ENCODE measurements at regions not wholly inside any gene's neighbourhood (a gene's known extent, or its start where the extent isn't known, plus 50 kb on each side); places are given as distances from the start of the nearest gene placed in this dataset.
A peak's percentile ranks its signal among the peaks of the same experiment; 100 is the strongest.
"Not testable (repeated sequence)": the region's sequence is repeated elsewhere in the genome, so short reads cannot be mapped to it uniquely, and the experiment has no call there.

GRCh38 chr18:60892441-60892840, 440.8 kb upstream of the CDH20 start:
- DNase-seq (ENCODE audit: low read depth, low spot score) = no peak

GRCh38 chr18:60892855-60893254, 440.4 kb upstream of the CDH20 start:
- DNase-seq (ENCODE audit: low read depth, low spot score) = no peak

- no peak for DNase-seq (ENCODE audit: low read depth, low spot score)
Measured at GRCh38 chr18:60893355-60894097, 439.7 kb upstream of the CDH20 start.

- no peak for DNase-seq (ENCODE audit: low read depth, low spot score)
Measured at GRCh38 chr18:60894254-60894945, 438.8 kb upstream of the CDH20 start.

- DNase-seq (ENCODE audit: low read depth, low spot score) = no peak
Measured at GRCh38 chr18:60895181-60895580, 438.0 kb upstream of the CDH20 start.

- DNase-seq (ENCODE audit: low read depth, low spot score) = no peak
Measured at GRCh38 chr18:60898111-60898510, 435.1 kb upstream of the CDH20 start.

GRCh38 chr18:60905699-60906098, 427.5 kb upstream of the CDH20 start:
- no peak for DNase-seq (ENCODE audit: low read depth, low spot score)

- peak; percentile 35 for DNase-seq (ENCODE audit: low read depth, low spot score)
Measured at GRCh38 chr18:60910534-60910933, 422.7 kb upstream of the CDH20 start.

GRCh38 chr18:60911504-60911903, 421.7 kb upstream of the CDH20 start:
- DNase-seq (ENCODE audit: low read depth, low spot score) = no peak

- DNase-seq (ENCODE audit: low read depth, low spot score) = no peak
Measured at GRCh38 chr18:60915160-60915559, 418.1 kb upstream of the CDH20 start.

GRCh38 chr18:60918862-60919261, 414.4 kb upstream of the CDH20 start:
- not testable (repeated sequence) for DNase-seq (ENCODE audit: low read depth, low spot score)

GRCh38 chr18:60925892-60926291, 407.3 kb upstream of the CDH20 start:
- DNase-seq (ENCODE audit: low read depth, low spot score) = no peak

GRCh38 chr18:60929966-60930365, 403.3 kb upstream of the CDH20 start:
- DNase-seq (ENCODE audit: low read depth, low spot score) = no peak

- peak; percentile 1 for DNase-seq (ENCODE audit: low read depth, low spot score)
Measured at GRCh38 chr18:60935041-60935910, 398.0 kb upstream of the CDH20 start.

- no peak for DNase-seq (ENCODE audit: low read depth, low spot score)
Measured at GRCh38 chr18:60936101-60936500, 397.1 kb upstream of the CDH20 start.

- no peak for DNase-seq (ENCODE audit: low read depth, low spot score)
Measured at GRCh38 chr18:60943297-60943696, 389.9 kb upstream of the CDH20 start.

GRCh38 chr18:60950634-60951033, 382.6 kb upstream of the CDH20 start:
- no peak for DNase-seq (ENCODE audit: low read depth, low spot score)

GRCh38 chr18:60951091-60951490, 382.1 kb upstream of the CDH20 start:
- no peak for DNase-seq (ENCODE audit: low read depth, low spot score)

GRCh38 chr18:60962625-60963024, 370.6 kb upstream of the CDH20 start:
- DNase-seq (ENCODE audit: low read depth, low spot score) = no peak

GRCh38 chr18:60965856-60966255, 367.4 kb upstream of the CDH20 start:
- DNase-seq (ENCODE audit: low read depth, low spot score) = peak; percentile 20

GRCh38 chr18:60966876-60967275, 366.4 kb upstream of the CDH20 start:
- no peak for DNase-seq (ENCODE audit: low read depth, low spot score)

GRCh38 chr18:60975420-60975819, 357.8 kb upstream of the CDH20 start:
- no peak for DNase-seq (ENCODE audit: low read depth, low spot score)

Data from smooth muscle cell of the brain vasculature (primary cell).